ENCODE measurements at regions not wholly inside any gene's neighbourhood (a gene's known extent, or its start where the extent isn't known, plus 50 kb on each side); places are given as distances from the start of the nearest gene placed in this dataset.

GRCh38 chr2:217154923-217155322 lies 295.1 kb upstream of the TNP1 start:
- TF ChIP-seq CTCF (IDR thresholded peaks at IDR 0.05): no peak
- TF ChIP-seq POLR2A (IDR thresholded peaks at IDR 0.05): no peak
- no peak for TF ChIP-seq POLR2AphosphoS5 (IDR thresholded peaks at IDR 0.05)
